IMR-90 (cell line): ENCODE measurements at regions not wholly inside any gene's neighbourhood (a gene's known extent, or its start where the extent isn't known, plus 50 kb on each side); places are given as distances from the start of the nearest gene placed in this dataset.
"Not testable (repeated sequence)": the region's sequence is repeated elsewhere in the genome, so short reads cannot be mapped to it uniquely, and the experiment has no call there.

ENCODE experiments used
- ATAC-seq: fragments of 200-7000 bp; cut with Tn5 transposase; 2 replicates; pipeline ENCODE4 v1.9.1; 2020; ENCODE audit warnings: low read depth, mild to moderate bottlenecking, moderate library complexity
- BruUV-seq: library from RNA; stranded (reverse); fragments of 400-500 nt; replicated peaks from 2 replicates; lab custom pipeline; 2021; lab: Mats Ljungman, UMichigan
- CTCF ChIA-PET: fragments of 300-600 bp; formaldehyde crosslinking; extraction: SDS; loops from one replicate; lab custom pipeline; 2021; ENCODE audit warnings: antibody characterized with exemption; lab: Yijun Ruan, JAX
- POLR2A ChIA-PET: fragments of 300-600 bp; sonication (Branson Sonifier 250); formaldehyde crosslinking; loops from one replicate; lab custom pipeline; 2022; ENCODE audit warnings: antibody characterized with exemption; ENCODE audit not compliant: unreplicated experiment; lab: Charles Lee
- DNase-seq: peaks from one replicate; pipeline ENCODE4 v3.0.0; 2013
- H2AFZ ChIP-seq: replicated peaks from 2 replicates; pipeline ENCODE3; 2013; ENCODE audit warnings: low read length, mild to moderate bottlenecking; ENCODE audit not compliant: poor library complexity
- H2AK5ac ChIP-seq: 2 replicates; pipeline ENCODE4 v1.6.1; 2013; ENCODE audit warnings: low read depth, low read length, inconsistent platforms
- H2AK9ac ChIP-seq: replicated peaks from 2 replicates; pipeline ENCODE3; 2013; ENCODE audit warnings: mild to moderate bottlenecking, low read depth, low read length, moderate library complexity; ENCODE audit not compliant: poor library complexity
- H2BK120ac ChIP-seq: 2 replicates; pipeline ENCODE4 v1.6.1; 2013; ENCODE audit warnings: low read depth, low read length, inconsistent platforms
- H2BK15ac ChIP-seq: 3 replicates; pipeline ENCODE4 v1.6.1; 2013; ENCODE audit warnings: low read depth, low read length, inconsistent platforms
- H2BK20ac ChIP-seq: 2 replicates; pipeline ENCODE4 v1.6.1; 2013; ENCODE audit warnings: low read depth, mild to moderate bottlenecking, inconsistent platforms, low read length, moderate library complexity
- H2BK5ac ChIP-seq: 2 replicates; pipeline ENCODE4 v1.6.1; 2013; ENCODE audit warnings: mild to moderate bottlenecking, low read depth, low read length, inconsistent platforms; ENCODE audit not compliant: poor library complexity, severe bottlenecking
- H3K14ac ChIP-seq: replicated peaks from 2 replicates; pipeline ENCODE4 v1.6.1; 2013; ENCODE audit warnings: low read depth, low read length, inconsistent platforms
- H3K18ac ChIP-seq: 2 replicates; pipeline ENCODE4 v1.6.1; 2013; ENCODE audit warnings: low read depth, low read length, control low read depth
- H3K23ac ChIP-seq: 2 replicates; pipeline ENCODE4 v1.6.1; 2013; ENCODE audit warnings: low read depth, low read length, inconsistent platforms
- H3K27ac ChIP-seq: 2 replicates; pipeline ENCODE4 v1.5.1; 2013; ENCODE audit warnings: mild to moderate bottlenecking, control low read depth, low read length; ENCODE audit not compliant: insufficient read depth
- H3K27me3 ChIP-seq: 2 replicates; pipeline ENCODE4 v1.6.1; 2013; ENCODE audit warnings: low read length; ENCODE audit not compliant: control insufficient read depth, insufficient read depth
- H3K36me3 ChIP-seq: 2 replicates; pipeline ENCODE4 v1.6.1; 2013; ENCODE audit warnings: low read length, mixed read lengths; ENCODE audit not compliant: control insufficient read depth, insufficient read depth
- H3K4ac ChIP-seq: 2 replicates; pipeline ENCODE4 v1.6.1; 2013; ENCODE audit warnings: low read depth, low read length, inconsistent platforms
- H3K4me1 ChIP-seq: 2 replicates; pipeline ENCODE4 v1.6.1; 2013; ENCODE audit warnings: low read length, mixed read lengths; ENCODE audit not compliant: control insufficient read depth, insufficient read depth
- H3K4me2 ChIP-seq: 2 replicates; pipeline ENCODE4 v1.6.1; 2013; ENCODE audit warnings: low read depth, mild to moderate bottlenecking, control low read depth, low read length, moderate library complexity
- H3K4me3 ChIP-seq: 2 replicates; pipeline ENCODE4 v1.5.1; 2013; ENCODE audit warnings: low read depth, mild to moderate bottlenecking, control low read depth, low read length, moderate library complexity; ENCODE audit not compliant: insufficient read depth
- H3K56ac ChIP-seq: 2 replicates; pipeline ENCODE4 v1.6.1; 2013; ENCODE audit warnings: low read length, inconsistent platforms; ENCODE audit not compliant: insufficient read depth; ENCODE audit errors: extremely low read depth
- H3K79me1 ChIP-seq, 2 experiments: 2 replicates each; pipeline ENCODE4 v1.6.1; 2013; ENCODE audit warnings: low read length in 2 of 2, inconsistent platforms in 1 of 2, low read depth in 1 of 2
- H3K9ac ChIP-seq: 2 replicates; pipeline ENCODE4 v1.6.1; 2013; ENCODE audit warnings: low read depth, low read length, control low read depth
- H3K9me1 ChIP-seq: 2 replicates; pipeline ENCODE4 v1.6.1; 2013; ENCODE audit warnings: low read length, inconsistent platforms; ENCODE audit not compliant: insufficient read depth
- H3K9me3 ChIP-seq: 2 replicates; pipeline ENCODE4 v1.6.1; 2013; ENCODE audit warnings: low read length; ENCODE audit not compliant: control insufficient read depth, insufficient read depth
- H4K20me1 ChIP-seq: 2 replicates; pipeline ENCODE4 v1.6.1; 2013; ENCODE audit warnings: low read length, inconsistent platforms; ENCODE audit not compliant: insufficient read depth
- H4K5ac ChIP-seq: 2 replicates; pipeline ENCODE4 v1.6.1; 2013; ENCODE audit warnings: mild to moderate bottlenecking, low read depth, low read length, control low read depth
- H4K8ac ChIP-seq, 2 experiments: 2 replicates each; pipeline ENCODE4 v1.6.1; 2013; ENCODE audit warnings: low read depth in 2 of 2, low read length in 2 of 2, control low read depth in 1 of 2, inconsistent platforms in 1 of 2
- H4K91ac ChIP-seq: 2 replicates; pipeline ENCODE4 v1.6.1; 2013; ENCODE audit warnings: low read depth, low read length, inconsistent platforms; ENCODE audit not compliant: insufficient read depth
- WGBS, 2 experiments: methylation state at CpG; one replicate each; pipeline versions ENCODE4 v1.1.5 to v1.1.7; 2013; ENCODE audit warnings: missing lambda C conversion rate in 2 of 2; ENCODE audit not compliant: insufficient read length in 1 of 2; ENCODE audit errors: extremely low coverage in 2 of 2; 5-methylcytosine and 5-hydroxymethylcytosine counted together
- dilution Hi-C: fragments of 300-500 bp; cut with HindIII; formaldehyde crosslinking; loops from one replicate; pipeline ENCODE4 v1.14.3; 2018; ENCODE audit warnings: low sequenced_read_pairs; ENCODE audit not compliant: unreplicated experiment
- in situ Hi-C: fragments of 300-500 bp; cut with MboI; formaldehyde crosslinking; loops from 3 replicates; pipeline ENCODE4 v1.14.3; 2019; ENCODE audit warnings: low sequenced_read_pairs, inconsistent platforms, mixed read lengths
- intact Hi-C: fragments of 100-400 bp; cut with micrococcal nuclease; formaldehyde crosslinking; loops from 2 replicates; pipeline ENCODE4 v1.10.0; 2022

DNA sequence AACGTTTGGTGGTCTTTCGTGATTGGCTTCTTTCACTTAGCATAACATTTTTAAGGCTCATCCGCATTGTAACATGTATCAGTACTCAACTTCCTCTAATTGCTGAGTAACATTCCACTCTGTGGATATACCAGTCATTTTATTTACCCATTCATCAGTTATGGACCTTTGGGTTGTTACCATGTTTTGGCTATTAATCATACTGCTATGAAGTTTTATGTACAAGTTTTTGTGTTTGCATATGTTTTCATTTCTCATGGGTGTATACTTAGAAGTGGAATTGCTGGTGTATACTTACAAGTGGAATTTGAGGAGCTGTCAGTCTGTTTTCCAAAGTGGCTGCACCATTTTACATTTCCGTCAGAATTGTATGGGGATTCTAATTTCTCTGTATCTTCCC is 78.4 kb upstream of the CDK13 start:
- in situ Hi-C loops, POLR2A ChIA-PET, H2BK15ac ChIP-seq, H3K4me2 ChIP-seq, H4K5ac ChIP-seq, H2BK5ac ChIP-seq, dilution Hi-C loops, H3K9me3 ChIP-seq, H2AK5ac ChIP-seq, CTCF ChIA-PET, H3K18ac ChIP-seq, H3K4me3 ChIP-seq, H3K4me1 ChIP-seq, H3K56ac ChIP-seq, H3K4ac ChIP-seq, H2BK120ac ChIP-seq, H4K91ac ChIP-seq, H3K9me1 ChIP-seq, intact Hi-C loops, H3K27ac ChIP-seq, ATAC-seq, H3K27me3 ChIP-seq, H3K36me3 ChIP-seq, DNase-seq, BruUV-seq, H4K20me1 ChIP-seq, H2BK20ac ChIP-seq, H3K14ac ChIP-seq, H3K23ac ChIP-seq, H2AFZ ChIP-seq, H2AK9ac ChIP-seq, H3K79me1 ChIP-seq, H3K9ac ChIP-seq, H4K8ac ChIP-seq: not testable (repeated sequence)
- WGBS, 2 experiments: no CpG with 5 or more reads among the region's 4 CpGs
